ENCODE measurements at regions not wholly inside any gene's neighbourhood (a gene's known extent, or its start where the extent isn't known, plus 50 kb on each side); places are given as distances from the start of the nearest gene placed in this dataset.

GRCh38 chr11:45458269-45458668 is 172.1 kb upstream of the SYT13 start:
- TF ChIP-seq GATA2 (CRISPR knock-in tag; IDR thresholded peaks at IDR 0.05) (no peak), FOSL2 (IDR thresholded peaks at IDR 0.05; ENCODE audit: borderline replicate concordance, low read depth) (no peak)
- DNase-seq = no peak
- no peak overlapping the region for H3K4me2 ChIP-seq
- H3K9me2 ChIP-seq = no peaks in the 10 kb centered on the region
- H3K36me3 ChIP-seq (replicated peaks in 1 of 2; ENCODE audit: control insufficient read depth in 1 of 2, insufficient read depth in 2 of 2, low read length in 1 of 2) = no peaks in the 10 kb centered on the region
- ChIA-PET POLR2A (no interaction called here), CTCF (no interaction called here)
- H3K27me3 ChIP-seq (ENCODE audit: insufficient read depth) = 0 out of 2 replicates have a peak, but pooled peaks cover 5% of the 10 kb centered on the region
- H2AFZ ChIP-seq (ENCODE audit: low read depth) = no peak overlapping the region
- no peaks in the 10 kb centered on the region for H3K4me1 ChIP-seq (ENCODE audit: control insufficient read depth in 1 of 2, insufficient read depth in 2 of 2, low read depth in 1 of 2, low read length in 1 of 2)
- H3K9me3 ChIP-seq = no peaks in the 10 kb centered on the region
- H3K79me2 ChIP-seq (ENCODE audit: insufficient read depth) = no peaks in the 10 kb centered on the region
- 42% methylated on average over 4 of the region's 4 CpGs for WGBS (ENCODE audit: low lambda C conversion rate)
- no peak overlapping the region for H3K9ac ChIP-seq
- no peak overlapping the region for H3K4me3 ChIP-seq (ENCODE audit: low read depth in 2 of 2, low read length in 1 of 2)
- no peaks in the 10 kb centered on the region for H4K20me1 ChIP-seq (ENCODE audit: insufficient read depth)
- no peaks in the 10 kb centered on the region for H3F3A ChIP-seq (replicated peaks; ENCODE audit: insufficient read depth)
- H3K27ac ChIP-seq (ENCODE audit: low read depth in 2 of 2, low read length in 1 of 2) = no peak overlapping the region

GRCh38 chr11:45457649-45458048 is 171.5 kb upstream of the SYT13 start:
- H3K36me3 ChIP-seq (replicated peaks in 1 of 2; ENCODE audit: control insufficient read depth in 1 of 2, insufficient read depth in 2 of 2, low read length in 1 of 2) = no peaks in the 10 kb centered on the region
- no peak for TF ChIP-seq JUND (IDR thresholded peaks at IDR 0.05)
- TF ChIP-seq RCOR1 (IDR thresholded peaks at IDR 0.05; ENCODE audit: low read length) = no peak
- no peak for TF ChIP-seq MAX (IDR thresholded peaks at IDR 0.05; ENCODE audit: low read depth)
- TF ChIP-seq MEF2A (IDR thresholded peaks at IDR 0.05; ENCODE audit: borderline replicate concordance, low read depth) = no peak
- no peak for TF ChIP-seq PBX3 (IDR thresholded peaks at IDR 0.05)
- TF ChIP-seq NFIC (IDR thresholded peaks at IDR 0.05; ENCODE audit: borderline replicate concordance) = no peak
- no peak for TF ChIP-seq MXI1 (IDR thresholded peaks at IDR 0.05; ENCODE audit: low read depth, low read length)
- TF ChIP-seq EP300 (IDR thresholded peaks at IDR 0.05; ENCODE audit: borderline replicate concordance in 1 of 2, low read depth in 1 of 2, low read length in 1 of 2) = no peak
- no peak for TF ChIP-seq FOXJ3 (CRISPR knock-in tag; IDR thresholded peaks at IDR 0.05)
- no peak for TF ChIP-seq ZBTB33 (IDR thresholded peaks at IDR 0.05; ENCODE audit: borderline replicate concordance, low read depth)
- TF ChIP-seq FOXM1 (IDR thresholded peaks at IDR 0.05; ENCODE audit: low read depth) = no peak
- no peak for TF ChIP-seq FOSL2 (IDR thresholded peaks at IDR 0.05; ENCODE audit: borderline replicate concordance, low read depth)
- TF ChIP-seq GABPA (IDR thresholded peaks at IDR 0.05; ENCODE audit: low read depth) = no peak
- TF ChIP-seq IRF3 (IDR thresholded peaks at IDR 0.05; ENCODE audit: low read depth, low read length) = no peak
- no peak for TF ChIP-seq RAD21 (IDR thresholded peaks at IDR 0.05; ENCODE audit: low read length)
- H3K27ac ChIP-seq (ENCODE audit: low read depth in 2 of 2, low read length in 1 of 2) = no peak overlapping the region
- no peak overlapping the region for H3K4me3 ChIP-seq (ENCODE audit: low read depth in 2 of 2, low read length in 1 of 2)
- H3K79me2 ChIP-seq (ENCODE audit: insufficient read depth) = no peaks in the 10 kb centered on the region
- H3K9me3 ChIP-seq = no peaks in the 10 kb centered on the region
- no peaks in the 10 kb centered on the region for H3K4me1 ChIP-seq (ENCODE audit: control insufficient read depth in 1 of 2, insufficient read depth in 2 of 2, low read depth in 1 of 2, low read length in 1 of 2)
- no peaks in the 10 kb centered on the region for H3F3A ChIP-seq (replicated peaks; ENCODE audit: insufficient read depth)
- WGBS (ENCODE audit: low lambda C conversion rate) = 50% methylated on average over 6 of the region's 6 CpGs
- H4K20me1 ChIP-seq (ENCODE audit: insufficient read depth) = no peaks in the 10 kb centered on the region
- H3K27me3 ChIP-seq (ENCODE audit: insufficient read depth) = 0 out of 2 replicates have a peak, but pooled peaks cover 5% of the 10 kb centered on the region
- ChIA-PET POLR2A (no interaction called here), CTCF (no interaction called here)
- H3K9ac ChIP-seq = no peak overlapping the region
- no peak overlapping the region for H3K4me2 ChIP-seq
- H2AFZ ChIP-seq (ENCODE audit: low read depth) = no peak overlapping the region
- no peak for DNase-seq
- H3K9me2 ChIP-seq = no peaks in the 10 kb centered on the region
